SK-N-SH treated with all-trans-retinoic acid at 6 μM for 48 hours (cell line): ENCODE measurements at regions not wholly inside any gene's neighbourhood (a gene's known extent, or its start where the extent isn't known, plus 50 kb on each side); places are given as distances from the start of the nearest gene placed in this dataset.

Experiments used
- ATAC-seq: fragments of 200-7000 bp; cut with Tn5 transposase; 3 replicates; pipeline ENCODE4 v1.9.1; 2020; ENCODE audit warnings: mild to moderate bottlenecking, moderate library complexity
- ARNTL ChIP-seq: fragments of 450-650 bp; formaldehyde crosslinking; IDR thresholded peaks from 2 replicates; pipeline ENCODE4 v1.5.0; 2020; ENCODE audit warnings: low read depth, mild to moderate bottlenecking, moderate library complexity, borderline replicate concordance
- BACH2 ChIP-seq: fragments of 250-450 bp; sonication (Bioruptor Pico); IDR thresholded peaks from 2 replicates; pipeline ENCODE4 v1.9.0; 2021; ENCODE audit warnings: mild to moderate bottlenecking, borderline replicate concordance
- CREB5 ChIP-seq: fragments of 250-450 bp; sonication (Bioruptor Pico); IDR thresholded peaks from 2 replicates; pipeline ENCODE4 v1.5.1; 2020; ENCODE audit warnings: low read depth, mild to moderate bottlenecking, moderate library complexity
- CSDC2 ChIP-seq: fragments of 250-450 bp; sonication (Bioruptor Pico); IDR thresholded peaks from 2 replicates; pipeline ENCODE4 v1.5.0; 2020; ENCODE audit warnings: mild to moderate bottlenecking, moderate library complexity
- CSRNP3 ChIP-seq: fragments of 250-450 bp; sonication (Bioruptor Pico); IDR thresholded peaks from 2 replicates; pipeline ENCODE4 v1.5.1; 2021; ENCODE audit warnings: mild to moderate bottlenecking, moderate library complexity
- ESRRG ChIP-seq: fragments of 250-450 bp; sonication (Bioruptor Pico); IDR thresholded peaks from 2 replicates; pipeline ENCODE4 v1.6.1; 2021; ENCODE audit warnings: mild to moderate bottlenecking
- GLIS3 ChIP-seq: fragments of 250-450 bp; sonication (Bioruptor Pico); IDR thresholded peaks from 2 replicates; pipeline ENCODE4 v1.5.0; 2020; ENCODE audit warnings: mild to moderate bottlenecking, moderate library complexity
- ISL1 ChIP-seq: fragments of 250-450 bp; sonication (Bioruptor Pico); IDR thresholded peaks from 2 replicates; pipeline ENCODE4 v2.1.2; 2022; ENCODE audit warnings: mild to moderate bottlenecking, moderate library complexity
- OSR1 ChIP-seq: fragments of 250-450 bp; sonication (Bioruptor Pico); IDR thresholded peaks from 2 replicates; pipeline ENCODE4 v1.8.0; 2022; ENCODE audit warnings: moderate library complexity, mild to moderate bottlenecking, inconsistent platforms
- PATZ1 ChIP-seq: fragments of 250-450 bp; sonication (Bioruptor Pico); IDR thresholded peaks from 2 replicates; pipeline ENCODE4 v1.8.0; 2020; ENCODE audit warnings: mild to moderate bottlenecking, moderate library complexity, borderline replicate concordance
- PPARA ChIP-seq: fragments of 250-450 bp; sonication (Bioruptor Pico); IDR thresholded peaks from 2 replicates; pipeline ENCODE4 v1.5.0; 2020; ENCODE audit warnings: mild to moderate bottlenecking, borderline replicate concordance
- RARB ChIP-seq: fragments of 250-450 bp; sonication (Bioruptor Pico); IDR thresholded peaks from 2 replicates; pipeline ENCODE4 v1.8.0; 2021; ENCODE audit warnings: mild to moderate bottlenecking, moderate library complexity
- SNAI2 ChIP-seq: fragments of 250-450 bp; sonication (Bioruptor Pico); IDR thresholded peaks from 2 replicates; pipeline ENCODE4 v1.5.0; 2020; ENCODE audit warnings: mild to moderate bottlenecking, moderate library complexity
- TCF4 ChIP-seq: fragments of 250-450 bp; sonication (Bioruptor Pico); IDR thresholded peaks from 2 replicates; pipeline ENCODE4 v1.8.0; 2021; ENCODE audit warnings: mild to moderate bottlenecking, moderate library complexity, borderline replicate concordance
- TOX ChIP-seq: fragments of 250-450 bp; sonication (Bioruptor Pico); IDR thresholded peaks from 2 replicates; pipeline ENCODE4 v1.8.0; 2021; ENCODE audit warnings: mild to moderate bottlenecking, moderate library complexity, borderline replicate concordance
- TSHZ2 ChIP-seq: fragments of 250-450 bp; sonication (Bioruptor Pico); IDR thresholded peaks from 2 replicates; pipeline ENCODE4 v1.5.0; 2020; ENCODE audit warnings: mild to moderate bottlenecking, moderate library complexity
- ZC3H10 ChIP-seq: fragments of 250-450 bp; sonication (Bioruptor Pico); IDR thresholded peaks from 2 replicates; pipeline ENCODE4 v1.5.1; 2021; ENCODE audit warnings: mild to moderate bottlenecking, moderate library complexity
- ZFP30 ChIP-seq: fragments of 450-650 bp; formaldehyde crosslinking; IDR thresholded peaks from 2 replicates; pipeline ENCODE4 v1.5.0; 2022; ENCODE audit warnings: mild to moderate bottlenecking, moderate library complexity
- ZNF70 ChIP-seq: fragments of 450-650 bp; formaldehyde crosslinking; IDR thresholded peaks from 2 replicates; pipeline ENCODE4 v1.5.0; 2020; ENCODE audit warnings: mild to moderate bottlenecking, moderate library complexity

GRCh38 chr16:17676171-17676570 lies 205.4 kb upstream of the XYLT1 start:
- TF ChIP-seq OSR1 (CRISPR knock-in tag) (no peak), ZFP30 (no peak), SNAI2 (no peak), ZC3H10 (no peak), PPARA (CRISPR knock-in tag) (no peak), TCF4 (CRISPR knock-in tag) (no peak), CSRNP3 (CRISPR knock-in tag) (no peak), TSHZ2 (CRISPR knock-in tag) (no peak), GLIS3 (CRISPR knock-in tag) (no peak), ISL1 (no peak), CSDC2 (CRISPR knock-in tag) (no peak), ESRRG (CRISPR knock-in tag) (no peak), RARB (CRISPR knock-in tag) (no peak), ARNTL (no peak), PATZ1 (CRISPR knock-in tag) (no peak)
- ATAC-seq: no peak

DNA sequence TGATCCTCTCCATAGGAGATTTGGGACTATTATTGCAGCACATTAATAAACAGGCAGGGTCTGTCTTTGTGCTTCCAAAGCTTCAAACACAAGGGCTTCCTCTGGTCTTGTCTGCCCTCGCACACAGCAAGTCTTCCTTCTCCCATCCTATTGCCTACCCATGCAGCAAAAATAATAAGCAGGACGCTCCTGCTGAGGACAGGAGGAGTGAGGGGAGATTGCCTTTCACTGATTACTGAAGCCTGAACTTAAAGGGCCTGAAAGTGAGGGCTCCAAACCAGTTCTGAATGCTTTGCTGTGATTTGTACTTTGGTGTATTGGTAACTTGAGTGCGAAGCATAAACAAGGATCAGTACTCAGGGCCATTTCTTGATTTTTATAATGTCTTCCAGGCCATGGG lies 197.6 kb upstream of the XYLT1 start:
- TF ChIP-seq ZFP30 (no peak), CSRNP3 (CRISPR knock-in tag) (no peak), OSR1 (CRISPR knock-in tag) (no peak), PPARA (CRISPR knock-in tag) (no peak), BACH2 (CRISPR knock-in tag) (no peak), ESRRG (CRISPR knock-in tag) (no peak)
- no peak for ATAC-seq

GRCh38 chr16:17666293-17666692 lies 195.5 kb upstream of the XYLT1 start:
- no peak for TF ChIP-seq TOX (CRISPR knock-in tag)
- no peak for TF ChIP-seq PPARA (CRISPR knock-in tag)
- no peak for TF ChIP-seq BACH2 (CRISPR knock-in tag)
- no peak for TF ChIP-seq CREB5
- TF ChIP-seq OSR1 (CRISPR knock-in tag): no peak
- TF ChIP-seq CSRNP3 (CRISPR knock-in tag): no peak
- TF ChIP-seq SNAI2: no peak
- no peak for TF ChIP-seq TSHZ2 (CRISPR knock-in tag)
- no peak for TF ChIP-seq TCF4 (CRISPR knock-in tag)
- no peak for TF ChIP-seq ISL1
- TF ChIP-seq ZNF70 (CRISPR knock-in tag): no peak
- TF ChIP-seq RARB (CRISPR knock-in tag): no peak
- no peak; the same call in 2 of the 3 replicates for ATAC-seq
